B cell (primary cell): ENCODE measurements at regions not wholly inside any gene's neighbourhood (a gene's known extent, or its start where the extent isn't known, plus 50 kb on each side); places are given as distances from the start of the nearest gene placed in this dataset.

Experiments used
- ATAC-seq: fragments of 200-7000 bp; cut with Tn5 transposase; one replicate; pipeline ENCODE4 v1.10.0; 2021; ENCODE audit warnings: low read depth, mild to moderate bottlenecking, moderate number of reproducible peaks, moderate library complexity
- CTCF ChIA-PET: fragments of 350-600 bp; sonication (Branson Sonifier 250); formaldehyde crosslinking; loops from one replicate; lab custom pipeline; 2021; ENCODE audit warnings: antibody characterized with exemption, inconsistent platforms; lab: Charles Lee
- POLR2A ChIA-PET: fragments of 350-600 bp; sonication (Branson Sonifier 250); formaldehyde crosslinking; loops from one replicate; lab custom pipeline; 2021; ENCODE audit warnings: antibody characterized with exemption; lab: Charles Lee
- DNase-seq: peaks from one replicate; pipeline ENCODE4 v3.0.0; 2013
- H2AFZ ChIP-seq: 2 replicates; pipeline ENCODE4 v1.6.1; 2012; ENCODE audit warnings: mild to moderate bottlenecking, low read depth, low read length; ENCODE audit not compliant: insufficient read depth, poor library complexity, severe bottlenecking
- H3K27ac ChIP-seq, 2 donors: 1 replicate in 1 of 2; 2 replicates in 1 of 2; pipeline ENCODE4 v1.5.1; 2012 to 2013; ENCODE audit warnings: low read length in 2 of 2, mild to moderate bottlenecking in 2 of 2, moderate library complexity in 1 of 2
- H3K27me3 ChIP-seq, 4 experiments: fragments of 200-600 bp in 1 of 4; sonication (generic) in 1 of 4; replicated peaks in 1 of 4; 1 replicate in 2 of 4; 2 replicates in 2 of 4; pipeline versions ENCODE4 v1.6.1 to v1.7.0; 2013 to 2016; ENCODE audit warnings: low read length in 3 of 4, mild to moderate bottlenecking in 2 of 4, mixed read lengths in 1 of 4, moderate library complexity in 1 of 4; ENCODE audit not compliant: insufficient read depth in 4 of 4, control insufficient read depth in 3 of 4; ENCODE audit errors: control extremely low read depth in 1 of 4
- H3K36me3 ChIP-seq, 2 experiments: replicated peaks in 1 of 2; 1 replicate in 1 of 2; 2 replicates in 1 of 2; pipeline versions ENCODE4 v1.6.1 to v1.7.1; 2013; ENCODE audit warnings: low read length in 1 of 2; ENCODE audit not compliant: insufficient read depth in 2 of 2, control insufficient read depth in 1 of 2; ENCODE audit errors: control extremely low read depth in 1 of 2, extremely low read depth in 1 of 2
- H3K4me1 ChIP-seq, 2 donors: fragments of 200-600 bp in 1 of 2; sonication (generic) in 1 of 2; 1 replicate in 1 of 2; 2 replicates in 1 of 2; pipeline versions ENCODE4 v1.5.1 to v1.6.1; 2013 to 2017; ENCODE audit warnings: low read length in 2 of 2; ENCODE audit not compliant: control insufficient read depth in 2 of 2, insufficient read depth in 2 of 2
- H3K4me2 ChIP-seq: replicated peaks from 2 replicates; pipeline ENCODE3; 2012; ENCODE audit warnings: mild to moderate bottlenecking, low read depth, low read length; ENCODE audit not compliant: poor library complexity, severe bottlenecking
- H3K4me3 ChIP-seq, 5 experiments: fragments of 200-600 bp in 1 of 5; sonication (generic) in 1 of 5; 1 replicate in 3 of 5; 2 replicates in 2 of 5; pipeline versions ENCODE4 v1.5.1 to v1.7.0; 2011 to 2016; ENCODE audit warnings: low read length in 4 of 5, mild to moderate bottlenecking in 4 of 5, low read depth in 2 of 5, control low read depth in 1 of 5, moderate library complexity in 1 of 5; ENCODE audit not compliant: insufficient read depth in 1 of 5; ENCODE audit errors: control extremely low read depth in 1 of 5, extremely low read depth in 1 of 5
- H3K79me2 ChIP-seq: fragments of 200-600 bp; sonication (generic); one replicate; pipeline ENCODE4 v1.6.0; 2016; ENCODE audit warnings: low read length; ENCODE audit not compliant: control insufficient read depth, insufficient read depth
- H3K9ac ChIP-seq: fragments of 200-600 bp; sonication (generic); 2 replicates; pipeline ENCODE4 v1.6.1; 2017; ENCODE audit warnings: mild to moderate bottlenecking, low read length, moderate library complexity
- H3K9me3 ChIP-seq, 3 donors: one replicate each; pipeline versions ENCODE4 v1.6.1 to v1.7.1; 2013; ENCODE audit warnings: low read length in 2 of 3; ENCODE audit not compliant: control insufficient read depth in 2 of 3, insufficient read depth in 1 of 3; ENCODE audit errors: control extremely low read depth in 1 of 3
- H4K20me1 ChIP-seq: 2 replicates; pipeline ENCODE4 v1.6.0; 2012; ENCODE audit warnings: mild to moderate bottlenecking, low read length; ENCODE audit not compliant: insufficient read depth, control insufficient read depth, poor library complexity, severe bottlenecking
- H3K27ac Mint-ChIP-seq: one replicate; pipeline ENCODE4 v1.8.0; 2021; ENCODE audit warnings: mixed read lengths
- H3K27me3 Mint-ChIP-seq: one replicate; pipeline ENCODE4 v1.8.0; 2021; ENCODE audit warnings: mixed read lengths
- H3K4me1 Mint-ChIP-seq: one replicate; pipeline ENCODE4 v1.8.0; 2021; ENCODE audit warnings: mixed read lengths
- H3K4me3 Mint-ChIP-seq: one replicate; pipeline ENCODE4 v1.8.0; 2021; ENCODE audit warnings: mixed read lengths
- H3K9me3 Mint-ChIP-seq: one replicate; pipeline ENCODE4 v1.8.0; 2022; ENCODE audit warnings: mixed read lengths; ENCODE audit not compliant: insufficient read depth
- CTCF ChIP-seq: fragments of 200-600 bp; IDR thresholded peaks from one replicate; pipeline ENCODE4 v1.8.0; 2022; ENCODE audit warnings: antibody characterized with exemption, mild to moderate bottlenecking
- EZH2 ChIP-seq: IDR thresholded peaks from 2 replicates; pipeline ENCODE4 v1.6.1; 2012; ENCODE audit warnings: borderline replicate concordance, low read depth, mild to moderate bottlenecking, moderate library complexity, low read length; ENCODE audit not compliant: insufficient read depth, poor library complexity, severe bottlenecking
- WGBS: methylation state at CpG from one replicate; pipeline ENCODE4 v1.1.5; 2013; ENCODE audit warnings: missing lambda C conversion rate; ENCODE audit not compliant: insufficient coverage; 5-methylcytosine and 5-hydroxymethylcytosine counted together
- intact Hi-C: fragments of 100-400 bp; cut with micrococcal nuclease; formaldehyde crosslinking; loops from one replicate; pipeline ENCODE4 v1.10.0; 2022

DNA sequence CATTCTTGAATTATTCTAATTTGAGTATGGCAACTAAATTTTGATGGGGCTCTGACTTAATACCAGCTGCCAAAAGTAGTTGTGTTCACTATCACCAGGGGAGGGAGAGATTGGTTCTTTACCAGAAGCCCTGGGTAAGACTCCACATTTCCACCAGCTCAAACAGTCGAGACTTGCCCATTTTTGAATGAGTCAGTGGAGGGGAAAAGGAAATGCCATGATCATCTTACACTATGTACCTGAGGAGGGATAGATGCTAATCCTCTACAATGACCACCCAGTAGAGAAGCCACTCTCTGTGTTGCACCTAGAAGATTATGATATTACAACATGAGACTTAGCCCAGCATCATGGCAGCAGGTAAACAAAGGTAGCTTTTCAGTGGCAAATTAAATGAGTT is 77.0 kb upstream of the SGK1 start:
- Histone ChIP-seq H3K4me1 (peaks cover 3 to 4% of the 10 kb centered on the region in 2 donors), H2AFZ (no peak overlapping the region), H4K20me1 (no peaks in the 10 kb centered on the region), H3K79me2 (no peaks in the 10 kb centered on the region), H3K9ac (no peak overlapping the region), H3K27ac (no peak overlapping the region), H3K27me3 (no peaks in the 10 kb centered on the region), H3K4me3 (no peak overlapping the region), H3K9me3 (no peaks in the 10 kb centered on the region), H3K4me2 (no peak overlapping the region), H3K36me3 (no peaks in the 10 kb centered on the region)
- DNase-seq (no peak), ATAC-seq (no peak)
- Mint-ChIP-seq H3K4me1 (peaks cover 5% of the 10 kb centered on the region), H3K9me3 (no peaks in the 10 kb centered on the region), H3K27ac (no peak overlapping the region), H3K27me3 (no peaks in the 10 kb centered on the region), H3K4me3 (no peak overlapping the region)
- POLR2A ChIA-PET, result no interaction called here
- TF ChIP-seq EZH2, result no peak
- TF ChIP-seq CTCF, result no peak
- no CpG with 5 or more reads among the region's 1 CpG for WGBS
- intact Hi-C loops, result no loop called here
- CTCF ChIA-PET, result no interaction called here

- ChIA-PET CTCF (no interaction called here), POLR2A (no interaction called here)
- 100% methylated on average over 1 of the region's 1 CpG for WGBS
- no peak overlapping the region for H3K4me2 ChIP-seq
- ATAC-seq, result no peak
- H3K4me1 ChIP-seq, result peaks cover 3 to 5% of the 10 kb centered on the region in 2 donors
- H3K27me3 ChIP-seq, result no peaks in the 10 kb centered on the region
- intact Hi-C loops, result no loop called here
- H4K20me1 ChIP-seq, result no peaks in the 10 kb centered on the region
- DNase-seq, result no peak
- H3K79me2 ChIP-seq, result no peaks in the 10 kb centered on the region
- Mint-ChIP-seq H3K9me3 (no peaks in the 10 kb centered on the region), H3K27me3 (no peaks in the 10 kb centered on the region), H3K27ac (no peak overlapping the region), H3K4me3 (no peak overlapping the region), H3K4me1 (peaks cover 7% of the 10 kb centered on the region)
- H3K27ac ChIP-seq, result no peak overlapping the region
- H2AFZ ChIP-seq, result no peak overlapping the region
- H3K4me3 ChIP-seq, result no peak overlapping the region
- TF ChIP-seq EZH2 (no peak), CTCF (no peak)
- no peak overlapping the region for H3K9ac ChIP-seq
- no peaks in the 10 kb centered on the region for H3K36me3 ChIP-seq
- no peaks in the 10 kb centered on the region for H3K9me3 ChIP-seq
Observed at GRCh38 chr6:134394208-134394607, 76.3 kb upstream of the SGK1 start.
